HEK293 (cell line): ENCODE measurements at regions not wholly inside any gene's neighbourhood (a gene's known extent, or its start where the extent isn't known, plus 50 kb on each side); places are given as distances from the start of the nearest gene placed in this dataset.

Experiments
- GFI1B ChIP-seq: fragments of 450-650 bp; formaldehyde crosslinking; IDR thresholded peaks from 2 replicates; pipeline ENCODE4 v1.5.1; 2016; ENCODE audit warnings: missing biosample characterization, missing genetic modification characterization
- KLF1 ChIP-seq: fragments of 450-650 bp; formaldehyde crosslinking; IDR thresholded peaks from 2 replicates; pipeline ENCODE4 v1.5.1; 2016; ENCODE audit warnings: missing biosample characterization, missing genetic modification characterization
- KLF10 ChIP-seq: fragments of 450-650 bp; IDR thresholded peaks from 2 replicates; pipeline ENCODE4 v1.5.1; 2018; ENCODE audit warnings: missing biosample characterization, mild to moderate bottlenecking, missing genetic modification characterization
- MEIS1 ChIP-seq: sonication (generic); formaldehyde crosslinking; IDR thresholded peaks from 2 replicates; pipeline ENCODE4 v1.8.1; 2022; ENCODE audit warnings: missing genetic modification reagents, mild to moderate bottlenecking, borderline replicate concordance
- MYNN ChIP-seq: fragments of 450-650 bp; formaldehyde crosslinking; IDR thresholded peaks from 2 replicates; pipeline ENCODE4 v1.5.1; 2016; ENCODE audit warnings: missing biosample characterization, missing genetic modification characterization, borderline replicate concordance
- OSR2 ChIP-seq: fragments of 450-650 bp; formaldehyde crosslinking; IDR thresholded peaks from 2 replicates; pipeline ENCODE4 v1.5.1; 2016; ENCODE audit warnings: missing biosample characterization, missing genetic modification characterization
- PRDM4 ChIP-seq: fragments of 450-650 bp; formaldehyde crosslinking; IDR thresholded peaks from 2 replicates; pipeline ENCODE4 v1.5.1; 2017; ENCODE audit warnings: missing biosample characterization, missing genetic modification characterization
- YY1 ChIP-seq: fragments of 450-650 bp; formaldehyde crosslinking; IDR thresholded peaks from 2 replicates; pipeline ENCODE4 v1.5.1; 2018; ENCODE audit warnings: missing biosample characterization, missing genetic modification characterization
- ZBTB20 ChIP-seq: fragments of 450-650 bp; formaldehyde crosslinking; IDR thresholded peaks from 2 replicates; pipeline ENCODE4 v1.5.1; 2016; ENCODE audit warnings: missing biosample characterization, missing genetic modification characterization
- ZBTB49 ChIP-seq: fragments of 450-650 bp; formaldehyde crosslinking; IDR thresholded peaks from 2 replicates; pipeline ENCODE4 v1.5.1; 2016; ENCODE audit warnings: missing biosample characterization, missing genetic modification characterization, low read depth
- ZFHX2 ChIP-seq: fragments of 450-650 bp; formaldehyde crosslinking; conservative IDR thresholded peaks from 2 replicates; pipeline ENCODE4 v1.5.1; 2016; ENCODE audit warnings: missing biosample characterization, missing genetic modification characterization
- ZFP37 ChIP-seq: fragments of 450-650 bp; formaldehyde crosslinking; IDR thresholded peaks from 2 replicates; pipeline ENCODE4 v1.5.1; 2016; ENCODE audit warnings: missing biosample characterization, missing genetic modification characterization
- ZNF112 ChIP-seq: fragments of 450-650 bp; formaldehyde crosslinking; IDR thresholded peaks from 2 replicates; pipeline ENCODE4 v1.5.0; 2017; ENCODE audit warnings: missing biosample characterization, missing genetic modification characterization
- ZNF114 ChIP-seq: fragments of 450-650 bp; formaldehyde crosslinking; IDR thresholded peaks from 2 replicates; pipeline ENCODE4 v1.5.0; 2017; ENCODE audit warnings: missing biosample characterization, missing genetic modification characterization
- ZNF248 ChIP-seq: fragments of 450-650 bp; formaldehyde crosslinking; IDR thresholded peaks from 2 replicates; pipeline ENCODE4 v1.5.1; 2017; ENCODE audit warnings: missing biosample characterization, missing genetic modification characterization
- ZNF280C ChIP-seq: fragments of 450-650 bp; formaldehyde crosslinking; IDR thresholded peaks from 2 replicates; pipeline ENCODE4 v1.5.1; 2016; ENCODE audit warnings: missing biosample characterization, missing genetic modification characterization
- ZNF398 ChIP-seq: fragments of 450-650 bp; formaldehyde crosslinking; IDR thresholded peaks from 2 replicates; pipeline ENCODE4 v1.5.1; 2017; ENCODE audit warnings: missing biosample characterization, missing genetic modification characterization
- ZNF48 ChIP-seq: fragments of 450-650 bp; formaldehyde crosslinking; IDR thresholded peaks from 2 replicates; pipeline ENCODE4 v1.5.1; 2016; ENCODE audit warnings: missing biosample characterization, missing genetic modification characterization
- ZNF518A ChIP-seq: fragments of 450-650 bp; formaldehyde crosslinking; conservative IDR thresholded peaks from 2 replicates; pipeline ENCODE4 v1.5.1; 2016; ENCODE audit warnings: low read depth, missing biosample characterization, missing genetic modification characterization
- ZNF530 ChIP-seq: fragments of 450-650 bp; formaldehyde crosslinking; IDR thresholded peaks from 2 replicates; pipeline ENCODE4 v1.5.1; 2016; ENCODE audit warnings: low read depth, missing biosample characterization, missing genetic modification characterization
- ZNF549 ChIP-seq: fragments of 450-650 bp; IDR thresholded peaks from 2 replicates; pipeline ENCODE4 v1.5.1; 2018; ENCODE audit warnings: missing biosample characterization, missing genetic modification characterization, mild to moderate bottlenecking, inconsistent platforms, moderate library complexity
- ZNF626 ChIP-seq: fragments of 450-650 bp; sonication (Bioruptor Pico); formaldehyde crosslinking; IDR thresholded peaks from 2 replicates; pipeline ENCODE4 v1.5.1; 2018; ENCODE audit warnings: missing biosample characterization, missing genetic modification characterization, inconsistent platforms
- ZNF660 ChIP-seq: fragments of 450-650 bp; IDR thresholded peaks from 2 replicates; pipeline ENCODE4 v1.5.1; 2018; ENCODE audit warnings: missing biosample characterization, mild to moderate bottlenecking, missing genetic modification characterization
- ZNF785 ChIP-seq: fragments of 450-650 bp; formaldehyde crosslinking; IDR thresholded peaks from 2 replicates; pipeline ENCODE4 v1.5.1; 2016; ENCODE audit warnings: missing biosample characterization, missing genetic modification characterization
- TF ChIP-seq, protein P1 (sequence below): fragments of 450-650 bp; formaldehyde crosslinking; IDR thresholded peaks from 2 replicates; pipeline ENCODE4 v1.5.1; 2016; ENCODE audit warnings: missing biosample characterization, missing genetic modification characterization

GRCh38 chr9:1462626-1463308, 412.6 kb downstream of the DMRT2 start (continued):
- TF ChIP-seq YY1 (tag by site-specific recombination): no peak
- peak; percentile 64 for TF ChIP-seq ZNF398 (tag by site-specific recombination)
- TF ChIP-seq MYNN: peak; percentile 80
- no peak for TF ChIP-seq ZNF626 (tag by site-specific recombination)
- TF ChIP-seq ZNF112 (tag by site-specific recombination): no peak
- TF ChIP-seq ZNF660: no peak
- TF ChIP-seq, protein P1, sequence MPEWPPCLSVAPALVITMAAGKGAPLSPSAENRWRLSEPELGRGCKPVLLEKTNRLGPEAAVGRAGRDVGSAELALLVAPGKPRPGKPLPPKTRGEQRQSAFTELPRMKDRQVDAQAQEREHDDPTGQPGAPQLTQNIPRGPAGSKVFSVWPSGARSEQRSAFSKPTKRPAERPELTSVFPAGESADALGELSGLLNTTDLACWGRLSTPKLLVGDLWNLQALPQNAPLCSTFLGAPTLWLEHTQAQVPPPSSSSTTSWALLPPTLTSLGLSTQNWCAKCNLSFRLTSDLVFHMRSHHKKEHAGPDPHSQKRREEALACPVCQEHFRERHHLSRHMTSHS (tag by site-specific recombination): peak; percentile 94
- TF ChIP-seq ZNF785 (tag by site-specific recombination): no peak
- TF ChIP-seq ZBTB49 (tag by site-specific recombination): no peak
- TF ChIP-seq OSR2: peak; percentile 99
- no peak for TF ChIP-seq ZNF518A
- TF ChIP-seq ZNF549 (tag by site-specific recombination): no peak
- no peak for TF ChIP-seq ZNF48 (tag by site-specific recombination)
- TF ChIP-seq ZFHX2 (tag by site-specific recombination): no peak
- no peak for TF ChIP-seq KLF1 (tag by site-specific recombination)
- peak; percentile 82 for TF ChIP-seq KLF10 (tag by site-specific recombination)
- no peak for TF ChIP-seq ZBTB20
- no peak for TF ChIP-seq ZNF248 (tag by site-specific recombination)
- TF ChIP-seq ZNF280C: no peak
- no peak for TF ChIP-seq ZNF530 (tag by site-specific recombination)
- no peak for TF ChIP-seq MEIS1
- TF ChIP-seq ZNF114 (tag by site-specific recombination): no peak
- 0 out of 2 replicates have a peak, but pooled peaks have one; percentile 66 for TF ChIP-seq ZFP37 (tag by site-specific recombination)
- TF ChIP-seq PRDM4 (tag by site-specific recombination): peak; percentile 90
- peak; percentile 79 for TF ChIP-seq GFI1B
